Erythroblast (primary cell): ENCODE measurements at regions not wholly inside any gene's neighbourhood (a gene's known extent, or its start where the extent isn't known, plus 50 kb on each side); places are given as distances from the start of the nearest gene placed in this dataset.

Experiments used
- GATA1 ChIP-seq: IDR thresholded peaks from 2 replicates; pipeline ENCODE4 v1.6.1; 2011; ENCODE audit warnings: low read depth, mild to moderate bottlenecking, control low read depth, low read length, moderate library complexity
- POLR2A ChIP-seq: IDR thresholded peaks from 2 replicates; pipeline ENCODE4 v1.6.1; 2011; ENCODE audit warnings: mild to moderate bottlenecking, low read length

- TF ChIP-seq POLR2A (no peak), GATA1 (no peak)
Observed at GRCh38 chr10:30704026-30704600, 74.6 kb upstream of the LYZL2 start.
